GM19452 (cell line): ENCODE measurements at regions not wholly inside any gene's neighbourhood (a gene's known extent, or its start where the extent isn't known, plus 50 kb on each side); places are given as distances from the start of the nearest gene placed in this dataset.
"Not testable (repeated sequence)": the region's sequence is repeated elsewhere in the genome, so short reads cannot be mapped to it uniquely, and the experiment has no call there.

Experiments used
- ATAC-seq: cut with Tn5 transposase; IDR thresholded peaks from one replicate; pipeline ENCODE4 v1.9.1; 2021; ENCODE audit not compliant: unreplicated experiment

- no peak for ATAC-seq
These were observed 90.0 kb upstream of the RORB start for GRCh38 chr9:74407166-74407565.

DNA sequence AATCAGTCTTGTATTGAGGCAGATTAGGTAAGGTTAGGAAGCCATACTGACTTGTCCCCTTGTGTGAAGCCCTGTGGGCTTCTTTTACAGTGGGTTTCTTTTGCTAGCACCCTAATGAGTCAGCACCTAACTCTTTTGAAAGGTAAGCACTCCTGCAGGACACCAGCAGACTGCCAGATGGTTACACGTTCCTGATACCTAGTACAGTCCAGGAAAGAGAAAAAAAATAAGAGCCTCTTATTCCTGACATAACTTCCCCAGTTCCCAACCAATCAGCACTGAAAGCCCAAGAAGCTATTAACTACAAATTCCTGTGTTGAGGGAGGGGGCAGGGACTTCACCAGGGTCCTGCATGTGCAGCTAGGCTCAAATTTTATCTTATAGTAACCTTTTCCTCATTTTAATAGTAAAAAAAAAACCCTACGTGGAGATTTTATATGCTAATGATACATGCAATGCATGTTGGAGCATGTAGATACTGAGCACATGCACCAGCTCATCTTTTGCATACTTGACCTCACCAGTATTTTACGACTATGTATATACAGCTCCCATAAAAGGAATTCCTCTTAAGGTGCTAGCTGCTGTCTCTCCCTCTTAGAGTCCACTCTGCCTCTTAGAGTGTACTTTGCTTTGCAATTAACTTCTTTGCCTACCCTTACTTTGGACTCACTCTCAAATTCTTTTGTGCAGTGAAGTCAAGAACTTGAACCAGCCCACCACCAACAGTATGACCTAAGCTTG is 84.7 kb upstream of the RORB start:
- no peak for ATAC-seq

DNA sequence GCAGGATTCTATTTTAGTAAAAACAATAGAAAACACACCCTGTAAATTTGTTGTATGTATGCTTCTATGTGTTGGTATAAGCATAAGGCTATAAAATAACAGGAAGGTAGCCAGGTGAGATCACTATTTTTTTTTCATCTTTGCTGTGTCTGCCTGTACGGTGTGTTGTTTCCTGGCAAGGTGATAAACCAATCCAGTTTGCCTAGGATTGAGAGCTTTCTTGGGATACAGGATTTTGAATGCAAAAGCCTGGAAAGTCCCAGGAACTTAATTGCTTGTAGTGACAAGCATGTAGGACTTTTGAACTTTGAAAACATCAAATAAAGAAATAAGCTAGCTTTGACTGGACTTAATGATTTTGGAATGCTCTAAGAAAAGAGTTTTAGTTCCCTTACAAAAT is 83.3 kb upstream of the RORB start:
- no peak for ATAC-seq

GRCh38 chr9:74414325-74414724 is 82.8 kb upstream of the RORB start:
- no peak for ATAC-seq

GRCh38 chr9:74415995-74416394 is 81.1 kb upstream of the RORB start:
- ATAC-seq = no peak

DNA sequence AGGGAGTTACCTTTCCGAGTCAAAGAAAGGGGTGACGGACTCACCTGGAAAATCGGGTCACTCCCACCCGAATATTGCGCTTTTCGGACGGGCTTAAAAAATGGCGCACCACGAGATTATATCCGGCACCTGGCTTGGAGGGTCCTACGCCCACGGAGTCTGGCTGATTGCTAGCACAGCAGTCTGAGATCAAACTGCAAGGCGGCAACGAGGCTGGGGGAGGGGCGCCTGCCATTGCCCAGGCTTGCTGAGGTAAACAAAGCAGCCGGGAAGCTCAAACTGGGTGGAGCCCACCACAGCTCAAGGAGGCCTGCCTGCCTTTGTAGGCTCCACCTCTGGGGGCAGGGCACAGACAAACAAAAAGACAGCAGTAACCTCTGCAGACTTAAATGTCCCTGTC is 72.6 kb upstream of the RORB start:
- ATAC-seq = not testable (repeated sequence)

- no peak for ATAC-seq
These were observed 65.7 kb upstream of the RORB start for GRCh38 chr9:74431467-74431866.

DNA sequence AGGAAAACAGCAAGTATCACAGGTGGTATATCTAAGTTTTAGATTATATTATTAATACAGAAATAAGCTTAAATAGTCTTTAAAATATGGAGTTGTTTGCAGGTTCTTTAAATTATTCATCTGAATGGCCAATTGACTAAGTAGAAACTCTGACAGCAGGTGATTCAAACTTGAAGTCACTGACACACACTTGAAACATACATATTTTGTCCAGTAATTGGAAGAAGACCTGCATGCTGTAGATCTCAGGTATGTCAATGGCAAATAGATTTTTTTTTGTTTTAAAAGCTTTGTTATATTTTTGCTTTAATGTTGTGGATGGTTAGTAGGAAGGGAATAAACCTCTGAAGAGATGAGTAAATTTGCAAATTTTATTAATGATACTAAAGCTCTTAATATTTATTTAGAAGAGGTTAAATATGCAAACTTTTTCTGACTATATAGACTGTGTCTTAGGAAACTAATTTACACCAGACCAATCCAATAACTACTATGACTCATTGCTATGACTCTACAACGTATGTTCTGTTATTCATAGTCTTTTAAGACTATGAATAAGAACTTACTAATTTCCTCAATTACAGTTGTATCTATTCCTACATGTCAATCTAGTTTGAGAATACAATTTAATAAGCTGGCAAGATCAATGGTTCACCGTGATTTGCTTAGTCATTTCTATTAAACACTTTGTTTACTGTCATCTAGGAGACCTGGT is 53.9 kb upstream of the RORB start:
- no peak for ATAC-seq

DNA sequence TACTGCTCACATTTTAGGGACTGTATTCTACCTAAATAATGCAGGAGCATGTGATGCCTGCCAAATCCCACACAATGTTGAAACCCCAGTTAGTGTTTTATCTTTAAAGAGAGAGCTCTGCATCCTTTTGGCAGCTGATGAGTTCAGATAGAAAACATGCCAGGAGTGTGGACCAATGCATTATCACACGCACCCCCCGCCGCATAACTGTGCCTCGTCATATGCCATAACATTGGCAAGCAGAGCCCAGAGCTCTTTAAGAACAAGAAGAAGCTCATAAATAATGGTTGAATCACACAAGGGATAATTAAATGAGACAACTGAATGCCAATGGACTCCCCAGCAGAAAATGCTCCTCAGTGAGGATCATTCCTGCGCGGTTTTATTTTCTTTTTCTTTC is 52.8 kb upstream of the RORB start:
- no peak for ATAC-seq
